Coronary artery (tissue), 2 donors: ENCODE measurements at regions not wholly inside any gene's neighbourhood (a gene's known extent, or its start where the extent isn't known, plus 50 kb on each side); places are given as distances from the start of the nearest gene placed in this dataset.
"Not testable (repeated sequence)": the region's sequence is repeated elsewhere in the genome, so short reads cannot be mapped to it uniquely, and the experiment has no call there.

Experiments
- DNase-seq: peaks from one replicate; pipeline ENCODE4 v3.0.0-alpha.2; 2017; ENCODE audit warnings: low spot score
- H3K27ac ChIP-seq, 2 donors: fragments of 200-600 bp; sonication (generic); one replicate each; pipeline ENCODE4 v1.5.1; 2016 to 2019
- H3K4me3 ChIP-seq: fragments of 200-600 bp; sonication (generic); 2 replicates; pipeline ENCODE4 v1.5.1; 2016; ENCODE audit warnings: mild to moderate bottlenecking, moderate library complexity
- TF ChIP-seq, protein P1 (sequence below): fragments of 200-600 bp; sonication (generic); IDR thresholded peaks from one replicate; pipeline ENCODE4 v1.5.1; 2019; ENCODE audit warnings: antibody characterized with exemption

DNA sequence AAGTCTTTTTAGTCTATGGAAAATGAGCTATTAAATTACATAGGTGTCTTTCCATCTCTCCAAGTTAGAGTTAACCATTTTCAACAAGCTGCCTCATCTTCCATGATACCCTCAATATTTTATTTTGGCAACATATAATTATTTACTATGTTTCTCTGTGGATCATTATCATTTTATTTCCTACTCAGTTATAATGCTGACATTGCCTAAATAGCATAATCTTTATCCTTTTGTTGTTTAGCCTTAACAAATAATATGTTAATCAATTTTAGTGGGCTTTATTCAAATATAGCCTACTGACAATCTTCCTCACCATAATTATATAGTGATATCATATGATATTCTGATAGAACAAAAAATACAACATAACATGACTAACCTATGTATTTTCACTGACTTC is 1044.8 kb upstream of the FOXG1 start:
- Histone ChIP-seq H3K4me3 (no peak overlapping the region), H3K27ac (no peak overlapping the region)
- DNase-seq, result no peak
- TF ChIP-seq, protein P1, sequence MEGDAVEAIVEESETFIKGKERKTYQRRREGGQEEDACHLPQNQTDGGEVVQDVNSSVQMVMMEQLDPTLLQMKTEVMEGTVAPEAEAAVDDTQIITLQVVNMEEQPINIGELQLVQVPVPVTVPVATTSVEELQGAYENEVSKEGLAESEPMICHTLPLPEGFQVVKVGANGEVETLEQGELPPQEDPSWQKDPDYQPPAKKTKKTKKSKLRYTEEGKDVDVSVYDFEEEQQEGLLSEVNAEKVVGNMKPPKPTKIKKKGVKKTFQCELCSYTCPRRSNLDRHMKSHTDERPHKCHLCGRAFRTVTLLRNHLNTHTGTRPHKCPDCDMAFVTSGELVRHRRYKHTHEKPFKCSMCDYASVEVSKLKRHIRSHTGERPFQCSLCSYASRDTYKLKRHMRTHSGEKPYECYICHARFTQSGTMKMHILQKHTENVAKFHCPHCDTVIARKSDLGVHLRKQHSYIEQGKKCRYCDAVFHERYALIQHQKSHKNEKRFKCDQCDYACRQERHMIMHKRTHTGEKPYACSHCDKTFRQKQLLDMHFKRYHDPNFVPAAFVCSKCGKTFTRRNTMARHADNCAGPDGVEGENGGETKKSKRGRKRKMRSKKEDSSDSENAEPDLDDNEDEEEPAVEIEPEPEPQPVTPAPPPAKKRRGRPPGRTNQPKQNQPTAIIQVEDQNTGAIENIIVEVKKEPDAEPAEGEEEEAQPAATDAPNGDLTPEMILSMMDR, result no peak

DNA sequence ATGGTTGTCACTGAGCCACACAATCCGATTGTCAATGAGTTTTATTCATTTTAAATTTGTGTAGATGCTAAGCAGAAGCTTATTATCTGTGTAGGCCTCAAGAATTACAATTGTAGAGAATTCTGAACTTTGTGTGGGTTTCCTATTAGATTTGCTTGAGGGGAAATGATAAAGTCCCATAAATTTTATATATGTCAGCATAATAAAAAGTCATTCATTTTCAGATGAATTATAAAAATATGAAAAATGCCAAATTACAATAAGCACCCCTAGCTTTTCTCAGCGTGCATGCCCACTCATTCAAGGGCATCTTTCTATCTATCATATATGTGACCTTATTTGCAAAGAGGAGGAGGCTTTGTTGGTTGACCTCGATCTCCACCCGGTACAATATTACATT is 1041.1 kb upstream of the FOXG1 start:
- Histone ChIP-seq H3K27ac (no peak overlapping the region), H3K4me3 (no peak overlapping the region)
- TF ChIP-seq, protein P1, result no peak
- DNase-seq, result no peak

DNA sequence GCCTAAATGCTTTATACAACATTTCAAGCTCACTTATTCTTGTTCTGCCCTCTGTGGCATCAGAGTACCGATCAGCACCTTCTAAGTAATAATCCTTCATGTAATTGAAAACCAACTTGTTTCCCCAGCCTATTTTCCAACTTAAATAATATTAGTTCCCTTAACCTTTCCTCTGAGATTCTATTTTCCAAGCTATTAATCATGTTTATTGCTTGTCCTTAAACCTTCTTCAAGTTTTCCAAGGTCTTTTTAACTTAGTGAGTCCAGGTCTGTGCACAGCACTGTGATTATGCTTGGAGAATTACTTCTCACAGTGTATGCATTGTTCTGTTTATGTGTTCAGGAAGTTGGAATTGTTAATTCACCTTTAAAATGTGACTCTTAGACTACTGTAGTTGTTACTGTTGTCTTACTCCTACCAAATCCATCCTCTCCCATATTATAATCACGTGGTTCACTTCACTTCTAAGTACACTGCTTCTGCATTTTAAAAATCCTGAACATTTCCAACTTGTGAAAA is 1039.3 kb upstream of the FOXG1 start:
- Histone ChIP-seq H3K4me3 (no peak overlapping the region), H3K27ac (no peak overlapping the region)
- DNase-seq, result no peak
- TF ChIP-seq, protein P1, result no peak

DNA sequence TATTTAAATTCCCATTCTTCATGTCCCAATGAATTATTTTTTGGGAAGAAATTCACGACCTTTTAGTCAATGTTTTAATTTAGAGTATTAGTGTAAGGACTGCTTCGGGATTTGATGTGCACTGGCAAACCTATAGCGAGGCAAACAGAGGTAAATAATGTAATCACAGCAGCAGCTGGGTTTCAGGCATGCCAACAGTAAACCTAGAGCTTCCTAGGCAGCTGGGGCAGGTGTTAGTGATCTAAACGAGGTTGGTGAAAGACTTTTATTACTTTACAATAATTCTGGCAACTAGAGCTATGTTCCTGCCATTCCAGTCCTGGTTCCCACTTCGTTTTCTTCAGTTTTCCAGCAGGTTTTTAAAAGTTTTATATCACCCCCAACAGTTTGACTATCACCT is 1036.4 kb upstream of the FOXG1 start:
- Histone ChIP-seq H3K4me3 (no peak overlapping the region), H3K27ac (no peak overlapping the region)
- no peak for DNase-seq
- TF ChIP-seq, protein P1, result no peak

DNA sequence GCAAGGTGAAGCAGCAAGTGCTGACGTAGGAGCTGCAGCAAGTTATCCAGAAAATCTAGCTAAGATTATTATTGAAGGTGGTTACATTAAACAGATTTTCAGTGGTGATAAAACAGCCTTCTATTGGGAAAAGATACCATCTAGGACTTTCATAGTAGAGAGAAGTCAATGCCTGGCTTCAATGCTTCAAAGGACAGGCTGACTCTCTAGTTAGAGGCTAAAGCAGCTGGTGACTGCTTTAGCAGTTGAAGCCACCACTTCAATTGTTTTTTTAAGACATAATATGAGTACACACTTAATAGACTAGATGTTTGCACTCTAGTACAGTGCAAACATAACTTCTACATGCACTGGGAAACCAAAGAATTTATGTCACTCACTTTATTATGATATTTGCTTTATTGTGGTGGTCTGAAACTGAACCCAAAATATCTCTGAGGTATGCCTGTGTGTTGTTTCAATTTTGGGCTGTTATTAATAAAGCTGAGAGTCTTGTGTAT is 1026.9 kb upstream of the FOXG1 start:
- TF ChIP-seq, protein P1, result no peak
- no peak for DNase-seq
- H3K4me3 ChIP-seq, result no peak overlapping the region

DNA sequence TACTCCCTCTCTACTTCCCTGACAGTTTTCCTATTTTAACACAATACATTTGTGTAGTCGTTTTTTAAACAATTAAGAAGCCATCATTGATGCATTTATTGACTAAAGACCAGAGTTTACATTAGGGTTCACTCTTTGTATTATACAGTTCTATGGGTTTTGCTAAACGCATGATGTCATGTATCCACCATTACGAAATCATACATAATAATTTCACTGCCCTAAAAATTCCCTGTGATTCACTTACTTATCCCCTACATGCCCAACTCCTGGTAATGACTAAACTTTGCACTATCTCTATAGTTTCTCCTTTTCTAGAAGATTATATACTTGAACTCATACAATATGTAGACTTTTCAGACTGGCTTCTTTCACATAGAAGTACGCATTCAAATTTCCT is 1016.5 kb upstream of the FOXG1 start:
- Histone ChIP-seq H3K4me3 (no peak overlapping the region), H3K27ac (no peak overlapping the region)
- DNase-seq, result no peak
- TF ChIP-seq, protein P1, result no peak

More for the DNA sequence above, 1026.9 kb upstream of the FOXG1 start:
- no peak overlapping the region for H3K27ac ChIP-seq

DNA sequence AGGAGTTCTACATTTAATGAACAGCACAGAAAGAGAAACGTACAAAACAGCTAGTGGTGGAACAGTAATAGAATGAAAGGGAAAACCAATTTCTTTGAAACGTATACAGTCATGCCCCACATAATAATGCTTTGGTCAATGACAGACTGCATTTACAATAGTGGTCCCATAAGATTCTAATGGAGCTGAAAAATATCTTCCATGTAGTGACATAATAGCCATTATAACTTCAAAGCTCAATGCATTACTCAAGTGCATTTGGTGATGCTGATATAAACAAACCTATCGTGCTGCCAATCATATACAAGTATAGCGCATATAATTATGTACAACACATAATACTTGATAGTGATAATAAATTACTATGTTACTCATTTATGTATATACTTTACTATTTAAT is 1008.9 kb upstream of the FOXG1 start:
- H3K27ac ChIP-seq, H3K4me3 ChIP-seq, DNase-seq: not testable (repeated sequence)

DNA sequence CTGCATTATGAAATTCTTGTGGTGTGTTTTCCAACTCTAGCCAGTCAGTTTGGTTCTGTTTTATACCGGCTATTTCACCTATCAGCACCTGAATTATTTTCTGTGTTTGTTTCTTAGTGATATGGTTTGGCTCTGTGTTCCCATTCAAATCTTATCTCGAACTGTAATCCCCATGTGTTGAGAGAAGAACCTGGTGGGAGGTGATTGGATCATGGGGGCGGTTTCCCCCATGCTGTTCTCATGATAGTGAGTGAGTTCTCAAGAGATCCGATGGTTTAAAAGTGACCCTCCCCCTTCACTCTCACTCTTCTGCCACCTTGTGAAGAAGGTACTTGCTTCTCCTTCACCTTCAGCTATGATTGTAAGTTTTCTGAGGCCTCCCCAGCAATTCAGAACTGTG is 1006.2 kb upstream of the FOXG1 start:
- not testable (repeated sequence) for H3K27ac ChIP-seq, DNase-seq, H3K4me3 ChIP-seq

DNA sequence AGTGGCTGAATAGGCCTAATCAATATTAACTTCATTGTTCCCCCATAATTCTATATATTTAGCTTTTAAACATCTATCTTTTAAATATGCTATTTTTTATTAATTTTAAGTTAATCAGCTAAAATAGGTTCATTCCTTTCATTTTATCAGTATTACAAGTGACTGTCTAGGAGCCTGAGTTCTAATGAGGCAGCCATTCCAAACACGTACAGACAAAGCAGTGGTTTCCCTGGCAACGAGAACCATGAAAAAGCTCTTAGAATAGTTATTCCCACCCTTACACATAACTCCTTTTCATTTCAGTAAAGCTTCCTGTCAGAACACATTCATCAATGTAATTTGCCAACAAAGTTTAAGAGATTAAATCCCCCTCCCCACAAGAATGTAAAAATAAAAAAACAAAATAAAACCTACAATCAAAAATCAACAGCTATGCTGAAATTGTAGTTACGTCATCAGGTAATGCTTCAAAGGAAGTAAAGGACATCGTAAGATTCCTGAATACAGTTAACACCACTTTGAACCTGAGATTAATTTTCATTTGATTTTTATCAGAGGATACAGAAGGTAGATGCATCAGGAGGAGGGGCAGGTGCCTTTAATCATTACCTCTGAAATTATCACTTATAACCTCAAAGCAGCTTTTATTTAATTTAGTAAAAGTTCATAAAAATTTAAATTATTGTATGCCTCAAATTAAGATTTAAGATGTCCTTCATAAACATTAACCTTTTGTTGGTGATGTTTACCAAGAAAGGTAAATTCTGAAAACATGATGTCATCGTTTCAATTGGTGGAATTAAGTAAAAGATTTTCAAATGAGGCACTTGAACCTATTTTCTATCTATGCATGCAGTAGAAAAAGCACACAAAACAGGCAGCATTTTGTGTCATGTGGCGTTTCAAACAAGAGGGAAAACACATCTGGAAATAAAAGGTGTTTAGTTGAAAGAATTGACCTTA is 967.2 kb upstream of the FOXG1 start:
- H3K27ac ChIP-seq, DNase-seq, H3K4me3 ChIP-seq: not testable (repeated sequence)

DNA sequence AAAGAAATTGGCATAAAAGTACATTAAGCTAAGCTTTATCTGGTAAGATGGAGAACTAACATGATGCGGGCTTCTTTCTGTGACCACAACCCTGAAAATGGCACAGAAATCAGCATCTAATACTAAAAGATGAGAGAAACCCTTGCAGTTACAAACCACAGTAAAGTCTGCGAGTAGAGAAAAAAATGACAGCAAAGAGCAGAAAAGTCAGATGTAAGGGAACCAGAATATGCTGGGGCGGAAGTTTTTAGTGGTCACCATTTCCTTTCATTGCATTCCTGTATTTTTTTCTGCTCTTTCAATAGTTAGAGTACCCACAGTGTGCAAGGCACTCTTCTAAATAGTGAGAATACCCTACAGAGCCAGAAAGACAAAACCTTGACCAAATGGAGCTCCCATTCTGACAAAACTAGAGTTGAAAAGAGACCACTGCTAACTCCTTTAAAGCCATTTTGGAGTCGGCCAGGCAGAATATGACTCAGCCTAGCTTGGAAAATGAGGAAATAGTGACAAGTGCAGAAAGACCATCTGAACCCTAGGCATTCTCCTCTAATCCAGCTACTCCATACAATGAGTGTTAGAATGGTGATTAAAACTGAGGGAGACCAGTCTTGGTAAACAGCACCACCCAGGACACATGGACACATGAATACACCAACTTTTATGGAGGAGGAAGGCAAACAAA is 948.7 kb upstream of the FOXG1 start:
- H3K4me3 ChIP-seq, H3K27ac ChIP-seq, DNase-seq: not testable (repeated sequence)

DNA sequence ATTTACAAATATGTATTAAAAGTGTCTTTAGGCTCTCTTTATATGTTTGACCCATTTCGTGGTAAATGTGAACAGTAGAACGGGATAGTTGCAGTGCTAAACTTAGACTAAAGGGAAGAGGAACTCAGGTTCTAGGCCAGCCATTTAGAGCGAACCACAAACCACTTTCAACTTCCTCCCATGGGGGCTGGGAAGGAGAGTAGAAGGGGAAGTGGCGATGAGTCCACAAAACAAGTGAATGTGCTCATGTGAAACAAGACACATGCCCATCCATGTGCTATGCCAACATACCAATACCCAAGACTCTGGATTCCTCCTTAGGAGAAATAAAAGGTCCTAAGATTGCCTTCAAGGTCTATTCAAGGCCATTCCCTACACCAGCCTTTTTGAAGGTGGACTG is 940.4 kb upstream of the FOXG1 start:
- not testable (repeated sequence) for H3K4me3 ChIP-seq, H3K27ac ChIP-seq, DNase-seq
